Nephron progenitor cell (in vitro differentiated cells): ENCODE measurements at regions not wholly inside any gene's neighbourhood (a gene's known extent, or its start where the extent isn't known, plus 50 kb on each side); places are given as distances from the start of the nearest gene placed in this dataset.

Source experiments
- DNase-seq: peaks from one replicate; pipeline ENCODE4 v3.0.0; 2021
- H3K27ac Mint-ChIP-seq: 2 replicates; pipeline ENCODE4 v1.8.0; 2021; ENCODE audit warnings: mild to moderate bottlenecking, moderate library complexity, mixed read lengths
- H3K27me3 Mint-ChIP-seq: 2 replicates; pipeline ENCODE4 v1.8.0; 2021; ENCODE audit warnings: mild to moderate bottlenecking, low read depth, mixed read lengths; ENCODE audit not compliant: poor library complexity
- H3K36me3 Mint-ChIP-seq: 2 replicates; pipeline ENCODE4 v1.8.0; 2021; ENCODE audit warnings: low read depth, mixed read lengths
- H3K4me1 Mint-ChIP-seq: 2 replicates; pipeline ENCODE4 v1.8.0; 2021; ENCODE audit warnings: mixed read lengths
- H3K4me3 Mint-ChIP-seq: 2 replicates; pipeline ENCODE4 v1.8.0; 2021; ENCODE audit warnings: mild to moderate bottlenecking, moderate library complexity, mixed read lengths
- H3K9me3 Mint-ChIP-seq: 2 replicates; pipeline ENCODE4 v1.8.0; 2021; ENCODE audit warnings: mild to moderate bottlenecking, moderate library complexity, mixed read lengths
- CTCF ChIP-seq: fragments of 200-600 bp; sonication (generic); IDR thresholded peaks from 2 replicates; pipeline ENCODE4 v1.5.0; 2021; ENCODE audit warnings: antibody characterized with exemption

- Mint-ChIP-seq H3K4me1 (no peaks in the 10 kb centered on the region), H3K36me3 (no peaks in the 10 kb centered on the region), H3K27ac (no peak overlapping the region), H3K9me3 (no peaks in the 10 kb centered on the region), H3K27me3 (no peaks in the 10 kb centered on the region), H3K4me3 (no peak overlapping the region)
- no peak for TF ChIP-seq CTCF
- no peak for DNase-seq
Observed at GRCh38 chr18:72075040-72075439, 469.1 kb downstream of the CBLN2 start.

- Mint-ChIP-seq H3K27me3 (no peaks in the 10 kb centered on the region), H3K9me3 (no peaks in the 10 kb centered on the region)
- no peak for TF ChIP-seq CTCF
Observed at GRCh38 chr18:72063001-72063400, 481.1 kb downstream of the CBLN2 start.

GRCh38 chr18:72058851-72059250, 485.3 kb downstream of the CBLN2 start:
- Mint-ChIP-seq H3K4me3 (no peak overlapping the region), H3K27ac (no peak overlapping the region), H3K4me1 (no peaks in the 10 kb centered on the region)

More at GRCh38 chr18:72063001-72063400, 481.1 kb downstream of the CBLN2 start:
- Mint-ChIP-seq H3K4me1 (no peaks in the 10 kb centered on the region), H3K4me3 (no peak overlapping the region), H3K36me3 (no peaks in the 10 kb centered on the region), H3K27ac (no peak overlapping the region)
- DNase-seq = no peak

GRCh38 chr18:72056171-72056570, 488.0 kb downstream of the CBLN2 start:
- no peak for DNase-seq
- H3K9me3 Mint-ChIP-seq = no peaks in the 10 kb centered on the region
- no peaks in the 10 kb centered on the region for H3K36me3 Mint-ChIP-seq
- H3K27me3 Mint-ChIP-seq = peaks cover 2% of the 10 kb centered on the region
- H3K27ac Mint-ChIP-seq = no peak overlapping the region
- H3K4me3 Mint-ChIP-seq = no peak overlapping the region
- TF ChIP-seq CTCF = no peak
- H3K4me1 Mint-ChIP-seq = no peaks in the 10 kb centered on the region

More at GRCh38 chr18:72058851-72059250, 485.3 kb downstream of the CBLN2 start:
- Mint-ChIP-seq H3K36me3 (no peaks in the 10 kb centered on the region), H3K27me3 (peaks cover 2% of the 10 kb centered on the region), H3K9me3 (no peaks in the 10 kb centered on the region)
- no peak for DNase-seq
- no peak for TF ChIP-seq CTCF

- Mint-ChIP-seq H3K4me1 (no peaks in the 10 kb centered on the region), H3K36me3 (no peaks in the 10 kb centered on the region), H3K27me3 (no peaks in the 10 kb centered on the region), H3K4me3 (no peak overlapping the region), H3K27ac (no peak overlapping the region), H3K9me3 (no peaks in the 10 kb centered on the region)
- TF ChIP-seq CTCF = no peak
- no peak for DNase-seq
Observed at GRCh38 chr18:72041313-72042032, 502.7 kb downstream of the CBLN2 start.

- no peaks in the 10 kb centered on the region for H3K27me3 Mint-ChIP-seq
- no peak for TF ChIP-seq CTCF
- no peak overlapping the region for H3K4me3 Mint-ChIP-seq
- H3K4me1 Mint-ChIP-seq = no peaks in the 10 kb centered on the region
- no peaks in the 10 kb centered on the region for H3K36me3 Mint-ChIP-seq
- no peaks in the 10 kb centered on the region for H3K9me3 Mint-ChIP-seq
- DNase-seq = no peak
- H3K27ac Mint-ChIP-seq = no peak overlapping the region
Observed at GRCh38 chr18:72013427-72013850, 530.7 kb downstream of the CBLN2 start.
